Central memory CD8-positive, alpha-beta T cell (primary cell): ENCODE measurements at regions not wholly inside any gene's neighbourhood (a gene's known extent, or its start where the extent isn't known, plus 50 kb on each side); places are given as distances from the start of the nearest gene placed in this dataset.

ENCODE experiments used
- ATAC-seq: fragments of 150-1000 bp; cut with Tn5 transposase; replicated peaks from 2 replicates; pipeline ENCODE4 v1.10.0; 2022; ENCODE audit warnings: mild to moderate bottlenecking, moderate FRiP score, moderate number of reproducible peaks; ENCODE audit not compliant: poor library complexity, severe bottlenecking; ENCODE audit errors: extremely low read depth
- DNase-seq, 2 donors: peaks; one replicate each; pipeline ENCODE4 v3.0.0; 2021; ENCODE audit warnings: low spot score in 2 of 2
- H3K27ac Mint-ChIP-seq: one replicate; pipeline ENCODE4 v1.8.0; 2022; ENCODE audit warnings: low read depth, mild to moderate bottlenecking, moderate library complexity, mixed read lengths
- H3K27me3 Mint-ChIP-seq: one replicate; pipeline ENCODE4 v1.8.0; 2022; ENCODE audit warnings: mixed read lengths
- H3K36me3 Mint-ChIP-seq: one replicate; pipeline ENCODE4 v1.8.0; 2022; ENCODE audit warnings: mild to moderate bottlenecking, moderate library complexity, mixed read lengths; ENCODE audit not compliant: insufficient read depth
- H3K4me1 Mint-ChIP-seq: one replicate; pipeline ENCODE4 v1.8.0; 2022; ENCODE audit warnings: mixed read lengths
- H3K4me3 Mint-ChIP-seq: one replicate; pipeline ENCODE4 v1.8.0; 2022; ENCODE audit warnings: mild to moderate bottlenecking, moderate library complexity, mixed read lengths
- H3K9me3 Mint-ChIP-seq: one replicate; pipeline ENCODE4 v1.8.0; 2022; ENCODE audit warnings: mixed read lengths

GRCh38 chrX:40282348-40282747 is 184.6 kb upstream of the BCOR start:
- Mint-ChIP-seq H3K27ac (no peak overlapping the region), H3K4me3 (no peak overlapping the region), H3K36me3 (peaks cover 3% of the 10 kb centered on the region), H3K27me3 (no peaks in the 10 kb centered on the region), H3K4me1 (peaks cover 26% of the 10 kb centered on the region), H3K9me3 (peaks cover 5% of the 10 kb centered on the region)
- DNase-seq = no peak
- no peak for ATAC-seq

DNA sequence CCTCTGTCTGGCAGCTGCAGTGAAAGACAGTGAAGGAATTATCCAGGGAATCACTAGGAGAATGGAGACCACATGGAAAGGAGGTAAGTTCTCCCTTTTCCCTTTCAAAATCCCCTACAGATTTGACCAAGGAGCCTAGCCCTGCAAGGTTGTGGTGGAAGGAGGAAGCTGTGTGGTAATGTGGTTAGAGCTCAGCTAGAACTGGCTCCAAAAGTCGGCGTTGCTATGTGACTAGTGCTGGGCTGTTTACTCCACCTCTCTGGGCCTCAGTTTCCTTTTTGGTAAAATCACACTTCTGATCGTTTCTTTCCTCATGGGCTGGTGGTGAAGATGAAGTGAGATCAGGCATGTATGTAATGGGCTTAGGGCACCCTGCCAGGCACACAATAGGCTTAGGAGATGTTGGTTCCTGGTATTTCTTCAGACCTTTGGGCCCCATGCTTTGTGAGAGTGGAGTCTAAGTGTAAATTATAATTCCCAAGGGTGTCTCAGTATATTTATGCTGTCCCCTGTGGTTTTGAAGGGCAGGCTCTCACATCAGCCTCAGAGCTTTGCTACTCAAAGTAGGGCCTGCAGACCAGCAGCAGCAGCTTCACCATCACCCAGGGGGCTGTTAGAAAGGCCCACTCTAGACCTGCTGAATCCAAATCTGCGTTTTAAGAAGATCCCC is 183.7 kb upstream of the BCOR start:
- Mint-ChIP-seq H3K27ac (no peak overlapping the region), H3K27me3 (no peaks in the 10 kb centered on the region), H3K4me1 (peaks cover 26% of the 10 kb centered on the region), H3K4me3 (peak overlapping the region; percentile 27), H3K36me3 (peaks cover 3% of the 10 kb centered on the region), H3K9me3 (peaks cover 5% of the 10 kb centered on the region)
- peak; percentile 42 for ATAC-seq
- no peak for DNase-seq

GRCh38 chrX:40279762-40280161 is 182.0 kb upstream of the BCOR start:
- Mint-ChIP-seq H3K27ac (peak overlapping the region; percentile 95), H3K4me3 (no peak overlapping the region), H3K9me3 (peaks cover under 1% of the 10 kb centered on the region), H3K27me3 (no peaks in the 10 kb centered on the region), H3K4me1 (peaks cover 26% of the 10 kb centered on the region), H3K36me3 (peaks cover 3% of the 10 kb centered on the region)
- ATAC-seq (no peak), DNase-seq (no peak)

GRCh38 chrX:40279091-40279430 is 181.3 kb upstream of the BCOR start:
- no peak for ATAC-seq
- no peaks in the 10 kb centered on the region for H3K9me3 Mint-ChIP-seq

GRCh38 chrX:40278340-40279090 is 180.8 kb upstream of the BCOR start:
- Mint-ChIP-seq H3K9me3 (no peaks in the 10 kb centered on the region), H3K4me3 (peak overlapping the region; percentile 18), H3K27me3 (no peaks in the 10 kb centered on the region), H3K27ac (peak overlapping the region; percentile 95), H3K36me3 (peaks cover 3% of the 10 kb centered on the region), H3K4me1 (peaks cover 26% of the 10 kb centered on the region)
- ATAC-seq (peak; percentile 84), DNase-seq (peak; percentile 39 to 51)

More at GRCh38 chrX:40279091-40279430, 181.3 kb upstream of the BCOR start:
- Mint-ChIP-seq H3K27ac (peak overlapping the region; percentile 95), H3K36me3 (peaks cover 3% of the 10 kb centered on the region), H3K4me3 (peak overlapping the region; percentile 18), H3K27me3 (no peaks in the 10 kb centered on the region), H3K4me1 (peaks cover 26% of the 10 kb centered on the region)
- DNase-seq = no peak

DNA sequence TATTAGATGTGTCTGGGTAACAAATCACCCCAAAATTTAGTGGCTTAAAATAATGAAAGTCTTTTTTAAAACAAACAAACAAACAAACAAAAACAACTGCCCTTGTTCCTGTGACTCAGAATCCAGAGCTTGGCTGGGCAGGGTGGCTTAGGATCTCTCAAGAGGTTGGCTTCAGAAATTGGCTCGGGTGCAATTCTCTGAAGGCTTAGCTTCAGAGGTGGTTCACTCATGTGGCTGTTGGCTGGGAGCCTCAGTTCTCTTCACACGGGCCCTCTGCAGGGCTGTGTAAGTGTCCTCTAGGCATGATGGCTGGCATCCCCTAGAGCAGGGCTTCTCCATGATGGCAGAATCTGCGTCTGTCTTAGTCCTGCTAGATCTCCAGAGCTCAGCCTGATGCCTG is 179.9 kb upstream of the BCOR start:
- no peak for DNase-seq
- Mint-ChIP-seq H3K9me3 (no peaks in the 10 kb centered on the region), H3K4me3 (no peak overlapping the region), H3K4me1 (peaks cover 26% of the 10 kb centered on the region), H3K27ac (no peak overlapping the region), H3K27me3 (no peaks in the 10 kb centered on the region), H3K36me3 (peaks cover 3% of the 10 kb centered on the region)
- ATAC-seq = no peak

GRCh38 chrX:40273356-40274050 is 175.7 kb upstream of the BCOR start:
- no peak overlapping the region for H3K27ac Mint-ChIP-seq
- H3K36me3 Mint-ChIP-seq = peaks cover under 1% of the 10 kb centered on the region
- H3K27me3 Mint-ChIP-seq = no peaks in the 10 kb centered on the region
- no peaks in the 10 kb centered on the region for H3K9me3 Mint-ChIP-seq
- peaks cover 4% of the 10 kb centered on the region for H3K4me1 Mint-ChIP-seq
- no peak for ATAC-seq
- no peak for DNase-seq
- H3K4me3 Mint-ChIP-seq = no peak overlapping the region

DNA sequence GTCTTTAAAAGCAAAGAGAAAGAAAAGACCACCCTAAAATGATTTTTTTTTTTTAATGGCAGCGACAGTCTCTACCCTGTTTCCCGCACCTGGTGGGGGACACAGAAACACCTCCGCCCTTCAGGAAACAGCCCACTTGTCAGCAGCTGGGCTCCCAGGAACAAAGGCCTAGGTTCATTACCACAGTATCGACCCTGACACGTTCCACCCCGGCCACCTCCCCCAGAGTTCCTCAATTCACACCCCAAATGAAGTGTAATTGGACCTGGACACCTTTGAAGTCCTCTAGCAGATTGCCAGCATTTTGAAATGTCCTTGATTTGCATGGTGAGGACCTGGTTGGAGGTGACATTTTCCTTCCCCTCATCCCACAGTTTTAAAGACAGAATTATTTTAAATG is 175.0 kb upstream of the BCOR start:
- Mint-ChIP-seq H3K36me3 (no peaks in the 10 kb centered on the region), H3K4me1 (no peaks in the 10 kb centered on the region), H3K9me3 (no peaks in the 10 kb centered on the region), H3K27me3 (no peaks in the 10 kb centered on the region), H3K4me3 (no peak overlapping the region), H3K27ac (no peak overlapping the region)
- ATAC-seq (no peak), DNase-seq (no peak)

GRCh38 chrX:40272141-40272540 is 174.4 kb upstream of the BCOR start:
- H3K4me3 Mint-ChIP-seq = no peak overlapping the region
- H3K27ac Mint-ChIP-seq = no peak overlapping the region
- H3K27me3 Mint-ChIP-seq = no peaks in the 10 kb centered on the region

DNA sequence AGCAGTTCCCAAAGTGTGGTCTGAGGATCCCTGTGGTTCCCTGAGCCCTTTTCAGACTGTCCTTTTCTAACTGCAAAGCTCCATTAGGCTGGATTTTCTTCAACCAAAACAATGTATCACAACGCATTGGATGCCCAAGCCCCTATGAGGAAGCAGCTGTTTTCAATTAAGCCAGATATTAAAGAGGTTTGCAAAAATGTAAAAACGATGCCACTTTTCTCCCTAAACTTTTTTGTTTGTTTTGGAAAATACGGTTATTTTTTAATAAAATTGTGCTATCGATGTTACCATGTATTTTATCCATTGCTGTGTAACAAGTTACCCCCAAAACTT is 170.4 kb upstream of the BCOR start:
- no peaks in the 10 kb centered on the region for H3K9me3 Mint-ChIP-seq
- no peak overlapping the region for H3K4me3 Mint-ChIP-seq
- H3K36me3 Mint-ChIP-seq = peaks cover 2% of the 10 kb centered on the region
- DNase-seq (no peak), ATAC-seq (no peak)
- no peaks in the 10 kb centered on the region for H3K4me1 Mint-ChIP-seq
- no peak overlapping the region for H3K27ac Mint-ChIP-seq
- no peaks in the 10 kb centered on the region for H3K27me3 Mint-ChIP-seq

More at GRCh38 chrX:40272141-40272540, 174.4 kb upstream of the BCOR start:
- DNase-seq (no peak), ATAC-seq (no peak)
- Mint-ChIP-seq H3K4me1 (no peaks in the 10 kb centered on the region), H3K9me3 (no peaks in the 10 kb centered on the region), H3K36me3 (no peaks in the 10 kb centered on the region)

GRCh38 chrX:40267334-40268187 is 169.8 kb upstream of the BCOR start:
- H3K4me1 Mint-ChIP-seq = no peaks in the 10 kb centered on the region
- H3K27me3 Mint-ChIP-seq = no peaks in the 10 kb centered on the region
- no peak for ATAC-seq
- peaks cover 2% of the 10 kb centered on the region for H3K36me3 Mint-ChIP-seq
- DNase-seq = no peak
- H3K9me3 Mint-ChIP-seq = no peaks in the 10 kb centered on the region
- peak overlapping the region; percentile 69 for H3K27ac Mint-ChIP-seq
- H3K4me3 Mint-ChIP-seq = peak overlapping the region; percentile 73
